ENCODE measurements at regions not wholly inside any gene's neighbourhood (a gene's known extent, or its start where the extent isn't known, plus 50 kb on each side); places are given as distances from the start of the nearest gene placed in this dataset.

DNA sequence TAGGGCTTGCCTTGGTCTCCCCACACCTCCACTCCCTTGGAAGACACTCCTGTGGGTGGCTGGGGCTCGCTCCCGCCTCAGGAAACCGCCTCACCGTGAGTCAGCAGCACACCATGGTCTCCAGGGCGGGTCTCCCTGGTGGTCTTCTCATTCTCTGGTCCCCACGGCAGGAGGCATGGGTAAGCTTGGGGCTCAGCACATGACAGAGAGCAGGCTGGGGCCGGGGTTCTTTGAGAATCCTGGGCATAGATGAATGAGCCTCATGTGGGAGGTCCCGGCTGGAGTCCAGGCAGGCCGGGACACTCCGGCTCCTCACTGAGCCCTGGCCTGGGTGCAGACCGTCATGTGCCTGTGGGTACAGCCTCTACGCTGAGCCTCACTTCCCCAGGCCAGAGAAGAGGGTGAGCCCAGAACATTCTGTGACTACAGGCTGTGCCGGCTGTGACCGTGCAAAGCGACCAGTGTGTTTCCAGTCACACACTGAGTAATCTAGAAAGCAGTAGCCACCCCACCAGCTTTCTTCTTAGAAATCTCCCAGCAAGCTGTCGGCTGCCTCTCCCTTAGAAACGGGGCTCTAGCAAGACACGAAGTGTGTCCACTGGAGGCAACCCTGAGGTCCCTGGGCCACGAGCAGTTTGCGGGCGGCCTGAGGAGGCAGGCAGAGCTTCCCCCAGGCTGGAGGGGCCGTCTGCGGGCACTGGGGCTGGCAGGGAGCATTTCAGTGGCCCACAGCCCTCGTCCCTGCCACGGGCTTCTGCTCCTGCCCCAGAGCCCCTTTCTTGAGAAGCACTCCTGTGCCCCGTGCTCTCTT is 93.1 kb downstream of the RHOB start (continued):
- TF ChIP-seq, protein P1, sequence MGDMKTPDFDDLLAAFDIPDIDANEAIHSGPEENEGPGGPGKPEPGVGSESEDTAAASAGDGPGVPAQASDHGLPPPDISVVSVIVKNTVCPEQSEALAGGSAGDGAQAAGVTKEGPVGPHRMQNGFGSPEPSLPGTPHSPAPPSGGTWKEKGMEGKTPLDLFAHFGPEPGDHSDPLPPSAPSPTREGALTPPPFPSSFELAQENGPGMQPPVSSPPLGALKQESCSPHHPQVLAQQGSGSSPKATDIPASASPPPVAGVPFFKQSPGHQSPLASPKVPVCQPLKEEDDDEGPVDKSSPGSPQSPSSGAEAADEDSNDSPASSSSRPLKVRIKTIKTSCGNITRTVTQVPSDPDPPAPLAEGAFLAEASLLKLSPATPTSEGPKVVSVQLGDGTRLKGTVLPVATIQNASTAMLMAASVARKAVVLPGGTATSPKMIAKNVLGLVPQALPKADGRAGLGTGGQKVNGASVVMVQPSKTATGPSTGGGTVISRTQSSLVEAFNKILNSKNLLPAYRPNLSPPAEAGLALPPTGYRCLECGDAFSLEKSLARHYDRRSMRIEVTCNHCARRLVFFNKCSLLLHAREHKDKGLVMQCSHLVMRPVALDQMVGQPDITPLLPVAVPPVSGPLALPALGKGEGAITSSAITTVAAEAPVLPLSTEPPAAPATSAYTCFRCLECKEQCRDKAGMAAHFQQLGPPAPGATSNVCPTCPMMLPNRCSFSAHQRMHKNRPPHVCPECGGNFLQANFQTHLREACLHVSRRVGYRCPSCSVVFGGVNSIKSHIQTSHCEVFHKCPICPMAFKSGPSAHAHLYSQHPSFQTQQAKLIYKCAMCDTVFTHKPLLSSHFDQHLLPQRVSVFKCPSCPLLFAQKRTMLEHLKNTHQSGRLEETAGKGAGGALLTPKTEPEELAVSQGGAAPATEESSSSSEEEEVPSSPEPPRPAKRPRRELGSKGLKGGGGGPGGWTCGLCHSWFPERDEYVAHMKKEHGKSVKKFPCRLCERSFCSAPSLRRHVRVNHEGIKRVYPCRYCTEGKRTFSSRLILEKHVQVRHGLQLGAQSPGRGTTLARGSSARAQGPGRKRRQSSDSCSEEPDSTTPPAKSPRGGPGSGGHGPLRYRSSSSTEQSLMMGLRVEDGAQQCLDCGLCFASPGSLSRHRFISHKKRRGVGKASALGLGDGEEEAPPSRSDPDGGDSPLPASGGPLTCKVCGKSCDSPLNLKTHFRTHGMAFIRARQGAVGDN (CRISPR knock-in tag; IDR thresholded peaks at IDR 0.05), result peak; percentile 77; the same call in 1 of the 2 replicates
- TF ChIP-seq, protein P2, sequence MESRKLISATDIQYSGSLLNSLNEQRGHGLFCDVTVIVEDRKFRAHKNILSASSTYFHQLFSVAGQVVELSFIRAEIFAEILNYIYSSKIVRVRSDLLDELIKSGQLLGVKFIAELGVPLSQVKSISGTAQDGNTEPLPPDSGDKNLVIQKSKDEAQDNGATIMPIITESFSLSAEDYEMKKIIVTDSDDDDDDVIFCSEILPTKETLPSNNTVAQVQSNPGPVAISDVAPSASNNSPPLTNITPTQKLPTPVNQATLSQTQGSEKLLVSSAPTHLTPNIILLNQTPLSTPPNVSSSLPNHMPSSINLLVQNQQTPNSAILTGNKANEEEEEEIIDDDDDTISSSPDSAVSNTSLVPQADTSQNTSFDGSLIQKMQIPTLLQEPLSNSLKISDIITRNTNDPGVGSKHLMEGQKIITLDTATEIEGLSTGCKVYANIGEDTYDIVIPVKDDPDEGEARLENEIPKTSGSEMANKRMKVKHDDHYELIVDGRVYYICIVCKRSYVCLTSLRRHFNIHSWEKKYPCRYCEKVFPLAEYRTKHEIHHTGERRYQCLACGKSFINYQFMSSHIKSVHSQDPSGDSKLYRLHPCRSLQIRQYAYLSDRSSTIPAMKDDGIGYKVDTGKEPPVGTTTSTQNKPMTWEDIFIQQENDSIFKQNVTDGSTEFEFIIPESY (CRISPR knock-in tag; IDR thresholded peaks at IDR 0.05), result 0 out of 2 replicates have a peak, but pooled peaks have one; percentile 12
- TF ChIP-seq SMAD9 (CRISPR knock-in tag; IDR thresholded peaks at IDR 0.05) (0 out of 2 replicates have a peak, but pooled peaks have one; percentile 31), PITX1 (CRISPR knock-in tag; IDR thresholded peaks at IDR 0.05) (no peak; the same call in 1 of the 2 replicates), KDM4B (CRISPR knock-in tag; IDR thresholded peaks at IDR 0.05) (no peak), ZNF30 (CRISPR knock-in tag; IDR thresholded peaks at IDR 0.05) (no peak), ZNF160 (CRISPR knock-in tag; IDR thresholded peaks at IDR 0.05) (no peak), EEA1 (CRISPR knock-in tag; IDR thresholded peaks at IDR 0.05; ENCODE audit: borderline replicate concordance) (0 out of 2 replicates have a peak, but pooled peaks have one; percentile 52), ZNF232 (CRISPR knock-in tag; IDR thresholded peaks at IDR 0.05; ENCODE audit: borderline replicate concordance) (0 out of 2 replicates have a peak, but pooled peaks have one; percentile 13), ZBTB1 (CRISPR knock-in tag; IDR thresholded peaks at IDR 0.05; ENCODE audit: borderline replicate concordance) (0 out of 2 replicates have a peak, but pooled peaks have one; percentile 41), CEBPG (CRISPR knock-in tag; IDR thresholded peaks at IDR 0.05) (no peak), NFIB (CRISPR knock-in tag; IDR thresholded peaks at IDR 0.05; ENCODE audit: borderline replicate concordance) (no peak), RNF2 (conservative IDR thresholded peaks at IDR 0.05; ENCODE audit: low read depth) (no peak)
- TF ChIP-seq, protein P3, sequence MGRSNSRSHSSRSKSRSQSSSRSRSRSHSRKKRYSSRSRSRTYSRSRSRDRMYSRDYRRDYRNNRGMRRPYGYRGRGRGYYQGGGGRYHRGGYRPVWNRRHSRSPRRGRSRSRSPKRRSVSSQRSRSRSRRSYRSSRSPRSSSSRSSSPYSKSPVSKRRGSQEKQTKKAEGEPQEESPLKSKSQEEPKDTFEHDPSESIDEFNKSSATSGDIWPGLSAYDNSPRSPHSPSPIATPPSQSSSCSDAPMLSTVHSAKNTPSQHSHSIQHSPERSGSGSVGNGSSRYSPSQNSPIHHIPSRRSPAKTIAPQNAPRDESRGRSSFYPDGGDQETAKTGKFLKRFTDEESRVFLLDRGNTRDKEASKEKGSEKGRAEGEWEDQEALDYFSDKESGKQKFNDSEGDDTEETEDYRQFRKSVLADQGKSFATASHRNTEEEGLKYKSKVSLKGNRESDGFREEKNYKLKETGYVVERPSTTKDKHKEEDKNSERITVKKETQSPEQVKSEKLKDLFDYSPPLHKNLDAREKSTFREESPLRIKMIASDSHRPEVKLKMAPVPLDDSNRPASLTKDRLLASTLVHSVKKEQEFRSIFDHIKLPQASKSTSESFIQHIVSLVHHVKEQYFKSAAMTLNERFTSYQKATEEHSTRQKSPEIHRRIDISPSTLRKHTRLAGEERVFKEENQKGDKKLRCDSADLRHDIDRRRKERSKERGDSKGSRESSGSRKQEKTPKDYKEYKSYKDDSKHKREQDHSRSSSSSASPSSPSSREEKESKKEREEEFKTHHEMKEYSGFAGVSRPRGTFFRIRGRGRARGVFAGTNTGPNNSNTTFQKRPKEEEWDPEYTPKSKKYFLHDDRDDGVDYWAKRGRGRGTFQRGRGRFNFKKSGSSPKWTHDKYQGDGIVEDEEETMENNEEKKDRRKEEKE (IDR thresholded peaks at IDR 0.05), result no peak
- TF ChIP-seq, protein P4, sequence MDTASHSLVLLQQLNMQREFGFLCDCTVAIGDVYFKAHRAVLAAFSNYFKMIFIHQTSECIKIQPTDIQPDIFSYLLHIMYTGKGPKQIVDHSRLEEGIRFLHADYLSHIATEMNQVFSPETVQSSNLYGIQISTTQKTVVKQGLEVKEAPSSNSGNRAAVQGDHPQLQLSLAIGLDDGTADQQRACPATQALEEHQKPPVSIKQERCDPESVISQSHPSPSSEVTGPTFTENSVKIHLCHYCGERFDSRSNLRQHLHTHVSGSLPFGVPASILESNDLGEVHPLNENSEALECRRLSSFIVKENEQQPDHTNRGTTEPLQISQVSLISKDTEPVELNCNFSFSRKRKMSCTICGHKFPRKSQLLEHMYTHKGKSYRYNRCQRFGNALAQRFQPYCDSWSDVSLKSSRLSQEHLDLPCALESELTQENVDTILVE (CRISPR knock-in tag; IDR thresholded peaks at IDR 0.05), result no peak

All from HepG2 (cell line).